ENCODE measurements at regions not wholly inside any gene's neighbourhood (a gene's known extent, or its start where the extent isn't known, plus 50 kb on each side); places are given as distances from the start of the nearest gene placed in this dataset.

DNA sequence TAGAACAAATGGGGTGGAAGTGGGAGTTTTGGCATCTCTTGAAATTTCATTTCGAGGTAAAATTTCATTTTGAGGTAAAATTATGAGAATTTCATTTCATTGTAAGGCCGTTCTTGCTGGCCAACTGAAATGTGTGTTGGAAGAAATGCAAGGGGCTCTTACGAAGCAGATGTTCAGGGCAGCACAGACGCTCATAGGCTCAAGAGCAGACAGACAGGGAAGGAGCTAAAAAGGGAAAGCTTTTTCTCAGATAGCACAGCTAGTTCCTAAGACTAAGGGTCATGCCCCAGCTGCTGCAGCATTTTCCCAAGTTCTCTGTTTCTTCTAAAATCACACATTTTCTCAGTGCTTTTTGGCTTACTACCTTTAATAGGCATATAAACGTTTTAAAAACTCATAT, 65.1 kb upstream of the SFMBT2 start:
- intact Hi-C loops (cut with micrococcal nuclease) = no loop called here
- peaks cover 2% of the 10 kb centered on the region for H3K9me3 Mint-ChIP-seq
- DNase-seq = no peak
- CTCF ChIA-PET = interaction anchor here (1.1 kb wide), 1 partner anchor 50 kb away, joined by 4 read pairs; no protein-coding TSS in a partner anchor
- H3K27ac Mint-ChIP-seq = no peak overlapping the region
- peaks cover 47% of the 10 kb centered on the region for H3K4me1 Mint-ChIP-seq (ENCODE audit: low read depth)
- no peaks in the 10 kb centered on the region for H3K36me3 Mint-ChIP-seq (ENCODE audit: low read depth)
- H3K4me3 Mint-ChIP-seq = no peak overlapping the region
- H3K27me3 Mint-ChIP-seq (ENCODE audit: low read depth) = no peaks in the 10 kb centered on the region

DNA sequence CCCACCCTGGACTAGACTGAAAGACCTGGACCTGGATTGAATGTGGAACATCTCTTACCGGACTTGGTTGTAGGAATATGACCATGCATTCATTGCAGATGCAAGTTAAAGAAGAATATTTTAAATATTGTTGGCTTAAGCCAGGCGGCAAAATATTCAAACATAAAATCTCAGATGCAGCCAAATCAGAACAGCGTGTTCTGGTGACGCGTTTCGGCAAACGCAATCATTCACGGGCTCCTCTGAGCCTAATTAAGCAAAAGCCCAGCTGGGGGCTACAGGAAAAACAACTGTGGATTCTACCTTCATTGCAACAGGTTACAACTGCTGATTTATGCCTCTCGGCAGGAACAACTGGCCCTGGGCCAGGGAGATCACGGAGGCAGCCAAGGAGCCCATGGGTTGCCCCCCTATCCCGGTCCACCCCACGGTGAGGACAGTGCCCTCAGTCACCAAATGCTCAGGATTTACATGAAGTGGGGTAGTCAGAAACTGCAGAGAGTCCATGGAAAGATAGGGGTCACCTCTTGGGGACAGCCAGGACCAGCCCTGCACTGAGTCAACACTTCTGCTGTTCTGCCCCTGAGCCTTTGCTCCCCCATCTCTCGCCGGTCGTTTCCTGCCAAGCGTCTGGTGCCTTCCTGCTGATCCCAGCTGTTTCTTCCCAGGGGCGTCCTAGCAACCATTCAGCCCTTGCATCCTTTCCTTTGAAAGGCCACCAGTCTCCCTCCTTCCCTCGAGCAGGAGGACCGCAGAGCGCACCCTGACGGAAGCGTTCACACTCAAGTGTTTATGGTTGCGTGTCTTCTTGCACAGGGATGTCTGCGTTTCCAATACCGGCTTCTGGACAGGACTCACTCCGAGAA, 64.4 kb upstream of the SFMBT2 start:
- DNase-seq = no peak
- H3K36me3 Mint-ChIP-seq (ENCODE audit: low read depth) = no peaks in the 10 kb centered on the region
- peaks cover 2% of the 10 kb centered on the region for H3K9me3 Mint-ChIP-seq
- CTCF ChIA-PET = interaction anchor here (1.1 kb wide), 1 partner anchor 50 kb away, joined by 4 read pairs; no protein-coding TSS in a partner anchor
- no peak overlapping the region for H3K4me3 Mint-ChIP-seq
- peaks cover 46% of the 10 kb centered on the region for H3K4me1 Mint-ChIP-seq (ENCODE audit: low read depth)
- intact Hi-C loops (cut with micrococcal nuclease) = no loop called here
- no peaks in the 10 kb centered on the region for H3K27me3 Mint-ChIP-seq (ENCODE audit: low read depth)
- H3K27ac Mint-ChIP-seq = no peak overlapping the region

DNA sequence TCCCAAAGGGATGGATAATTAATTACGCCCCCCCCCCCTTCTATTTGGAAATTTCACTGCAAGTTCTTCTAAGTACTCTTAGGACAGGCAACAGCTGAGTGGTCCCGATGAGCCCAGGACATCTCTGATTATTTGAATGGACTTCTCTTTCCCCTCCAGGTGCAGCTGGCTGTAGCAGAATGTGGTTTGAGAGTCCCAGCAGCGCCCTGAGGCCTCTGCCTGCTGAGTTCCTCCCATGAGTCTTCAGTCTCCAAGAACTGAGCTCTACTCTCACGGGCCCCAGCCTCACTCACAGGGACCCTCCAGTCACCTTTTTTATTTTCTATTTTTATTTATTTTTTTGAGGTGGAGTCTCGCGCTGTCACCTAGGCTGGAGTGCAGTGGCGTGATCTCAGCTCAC, 63.6 kb upstream of the SFMBT2 start:
- no peak overlapping the region for H3K27ac Mint-ChIP-seq
- H3K27me3 Mint-ChIP-seq (ENCODE audit: low read depth) = no peaks in the 10 kb centered on the region
- H3K9me3 Mint-ChIP-seq = peaks cover 2% of the 10 kb centered on the region
- H3K4me3 Mint-ChIP-seq = no peak overlapping the region
- no peak for DNase-seq
- no peaks in the 10 kb centered on the region for H3K36me3 Mint-ChIP-seq (ENCODE audit: low read depth)
- H3K4me1 Mint-ChIP-seq (ENCODE audit: low read depth) = peaks cover 40% of the 10 kb centered on the region
- intact Hi-C loops (cut with micrococcal nuclease) = loop anchor here (5.0 kb wide), 1 partner anchor 33 kb away; no protein-coding TSS in a partner anchor
- CTCF ChIA-PET = no interaction called here

DNA sequence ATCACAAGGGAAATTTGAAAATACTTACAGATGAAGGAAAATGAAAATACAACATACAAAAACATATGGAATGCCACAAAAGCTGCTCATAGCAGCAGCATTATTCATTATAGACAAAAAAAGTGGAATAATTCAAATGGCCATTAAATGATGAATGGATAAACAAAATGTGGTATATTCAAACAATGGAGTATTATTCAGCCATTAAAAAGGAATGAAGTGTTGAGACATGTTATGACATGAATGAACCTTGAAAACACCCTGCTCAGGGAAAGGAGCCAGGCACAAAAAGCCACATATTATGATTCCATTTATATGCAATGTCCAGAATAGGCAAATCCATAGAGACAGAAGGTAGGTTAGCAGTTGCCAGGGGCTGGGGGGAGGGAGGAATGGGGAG, 62.6 kb upstream of the SFMBT2 start:
- no peaks in the 10 kb centered on the region for H3K27me3 Mint-ChIP-seq (ENCODE audit: low read depth)
- peaks cover 32% of the 10 kb centered on the region for H3K4me1 Mint-ChIP-seq (ENCODE audit: low read depth)
- no peak for DNase-seq
- no peak overlapping the region for H3K27ac Mint-ChIP-seq
- intact Hi-C loops (cut with micrococcal nuclease) = loop anchor here (5.0 kb wide), 1 partner anchor 34 kb away; no protein-coding TSS in a partner anchor
- H3K36me3 Mint-ChIP-seq (ENCODE audit: low read depth) = no peaks in the 10 kb centered on the region
- CTCF ChIA-PET = no interaction called here
- peaks cover 2% of the 10 kb centered on the region for H3K9me3 Mint-ChIP-seq
- H3K4me3 Mint-ChIP-seq = no peak overlapping the region

DNA sequence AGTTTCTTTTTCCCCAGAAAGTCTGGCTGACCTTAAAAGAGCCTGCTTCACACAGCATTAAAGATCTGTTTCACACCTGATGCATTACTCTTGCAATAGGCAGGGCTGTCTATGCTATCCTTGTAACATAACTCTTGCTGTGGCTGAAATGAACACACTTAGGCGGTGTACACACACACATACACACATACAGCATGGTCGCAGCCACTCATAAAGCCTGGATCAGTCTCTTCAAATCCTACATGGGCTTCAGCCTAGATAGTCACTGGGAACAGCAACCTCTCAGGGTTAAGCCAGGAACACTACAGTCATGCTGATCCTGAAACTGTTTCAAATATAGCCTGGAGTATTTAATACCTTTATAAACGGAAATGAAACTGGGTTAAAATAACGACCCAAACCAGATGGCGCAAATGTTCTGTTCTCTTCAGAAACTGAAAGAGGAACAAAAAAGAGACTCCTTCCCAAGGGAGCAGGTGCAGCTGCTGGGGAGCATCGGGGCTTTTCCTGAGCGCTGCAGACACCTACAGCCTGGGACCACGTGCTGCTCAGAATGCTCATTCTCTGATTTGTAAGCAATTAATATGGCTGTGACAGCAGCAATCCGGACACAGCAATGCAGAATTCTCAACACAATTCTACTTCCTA, 61.0 kb upstream of the SFMBT2 start:
- H3K27ac Mint-ChIP-seq = no peak overlapping the region
- H3K36me3 Mint-ChIP-seq (ENCODE audit: low read depth) = no peaks in the 10 kb centered on the region
- H3K4me3 Mint-ChIP-seq = peak overlapping the region; percentile 32
- H3K4me1 Mint-ChIP-seq (ENCODE audit: low read depth) = peaks cover 28% of the 10 kb centered on the region
- DNase-seq = peak; percentile 27
- no peaks in the 10 kb centered on the region for H3K27me3 Mint-ChIP-seq (ENCODE audit: low read depth)
- CTCF ChIA-PET = interaction anchor here (1.0 kb wide), 1 partner anchor 56 kb away, joined by 3 read pairs; no protein-coding TSS in a partner anchor
- no peaks in the 10 kb centered on the region for H3K9me3 Mint-ChIP-seq
- intact Hi-C loops (cut with micrococcal nuclease) = loop anchor here (5.0 kb wide), 1 partner anchor 35 kb away; no protein-coding TSS in a partner anchor

DNA sequence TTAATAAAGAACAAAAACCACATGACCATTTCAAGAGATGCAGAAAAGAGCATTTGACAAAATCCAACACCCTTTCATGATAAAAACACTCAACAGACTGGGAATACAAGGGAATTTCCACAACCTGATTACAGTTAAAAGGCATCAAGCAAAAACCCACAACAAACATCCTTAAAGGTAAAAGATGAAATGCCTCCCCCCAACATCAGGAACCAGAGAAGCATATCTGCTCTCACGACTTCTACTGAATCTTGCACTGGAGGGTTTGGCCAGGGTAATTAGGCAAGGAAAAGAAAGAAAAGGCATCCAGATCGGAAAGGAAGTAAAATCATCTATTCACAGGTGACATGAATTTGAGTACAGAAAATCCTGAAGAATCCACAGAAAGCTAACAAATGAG, 59.5 kb upstream of the SFMBT2 start:
- no peaks in the 10 kb centered on the region for H3K27me3 Mint-ChIP-seq (ENCODE audit: low read depth)
- no peak for DNase-seq
- no peaks in the 10 kb centered on the region for H3K36me3 Mint-ChIP-seq (ENCODE audit: low read depth)
- no peak overlapping the region for H3K27ac Mint-ChIP-seq
- no peak overlapping the region for H3K4me3 Mint-ChIP-seq
- H3K9me3 Mint-ChIP-seq = no peaks in the 10 kb centered on the region
- CTCF ChIA-PET = interaction anchor here (0.6 kb wide), 1 partner anchor 33 kb away, joined by 4 read pairs; no protein-coding TSS in a partner anchor
- intact Hi-C loops (cut with micrococcal nuclease) = loop anchor here (5.0 kb wide), 1 partner anchor 37 kb away; no protein-coding TSS in a partner anchor
- peaks cover 26% of the 10 kb centered on the region for H3K4me1 Mint-ChIP-seq (ENCODE audit: low read depth)

DNA sequence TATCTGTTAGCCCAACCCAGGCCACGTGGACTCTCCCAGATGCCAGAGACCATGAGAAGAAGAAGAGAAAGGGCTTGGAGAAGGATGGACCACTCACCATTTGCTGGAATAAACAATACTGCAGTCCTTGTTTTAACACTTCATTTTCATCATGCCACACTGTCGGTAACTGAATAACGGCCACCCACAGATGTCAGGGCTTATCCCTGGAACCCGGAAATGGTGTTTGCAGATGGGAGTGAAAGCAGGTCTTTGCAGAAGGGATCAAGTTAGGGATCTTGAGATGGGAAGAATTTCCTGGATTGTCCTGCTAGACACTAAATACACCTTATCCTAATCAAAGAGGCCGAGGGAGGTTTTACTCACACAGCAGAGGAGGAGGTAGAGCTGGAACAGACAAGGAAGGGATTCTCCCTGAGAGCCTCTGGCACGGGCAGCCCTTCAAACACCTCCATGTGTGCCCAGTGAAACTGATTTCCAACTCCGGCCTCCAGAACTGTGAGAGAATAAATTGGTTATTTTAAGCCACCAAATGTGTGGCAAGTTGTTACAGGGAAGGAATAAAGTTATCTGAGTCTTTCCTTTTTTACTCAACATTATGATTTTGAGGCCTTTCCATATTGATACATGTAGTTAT, 56.3 kb upstream of the SFMBT2 start:
- H3K4me1 Mint-ChIP-seq (ENCODE audit: low read depth) = peaks cover 22% of the 10 kb centered on the region
- H3K4me3 Mint-ChIP-seq = no peak overlapping the region
- H3K36me3 Mint-ChIP-seq (ENCODE audit: low read depth) = no peaks in the 10 kb centered on the region
- DNase-seq = no peak
- no peaks in the 10 kb centered on the region for H3K27me3 Mint-ChIP-seq (ENCODE audit: low read depth)
- intact Hi-C loops (cut with micrococcal nuclease) = no loop called here
- no peaks in the 10 kb centered on the region for H3K9me3 Mint-ChIP-seq
- no peak overlapping the region for H3K27ac Mint-ChIP-seq
- CTCF ChIA-PET = interaction anchor here (0.7 kb wide), 1 partner anchor 54 kb away, joined by 3 read pairs; no protein-coding TSS in a partner anchor

DNA sequence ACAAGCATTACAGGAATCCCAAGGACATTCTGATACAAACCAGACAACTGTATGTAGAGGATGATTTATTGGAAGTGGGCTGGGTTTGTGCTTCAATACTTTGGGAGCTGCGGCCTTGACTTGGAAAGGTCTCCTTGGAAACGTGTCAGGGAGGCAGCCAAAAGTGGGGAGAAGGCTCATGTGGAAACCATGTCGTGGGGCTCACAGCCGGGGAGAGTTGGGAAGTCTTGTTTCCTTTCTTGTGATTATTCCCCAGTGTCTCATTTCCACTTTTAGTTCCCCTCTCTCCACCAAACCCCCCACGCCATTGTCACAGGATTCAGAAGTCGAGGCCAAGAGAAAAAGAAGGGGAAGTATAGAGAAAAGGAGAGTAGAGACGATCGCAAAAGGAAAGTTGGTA, 53.9 kb upstream of the SFMBT2 start:
- intact Hi-C loops (cut with micrococcal nuclease) = no loop called here
- H3K4me1 Mint-ChIP-seq (ENCODE audit: low read depth) = peaks cover 2% of the 10 kb centered on the region
- H3K9me3 Mint-ChIP-seq = no peaks in the 10 kb centered on the region
- no peaks in the 10 kb centered on the region for H3K36me3 Mint-ChIP-seq (ENCODE audit: low read depth)
- no peak overlapping the region for H3K27ac Mint-ChIP-seq
- no peaks in the 10 kb centered on the region for H3K27me3 Mint-ChIP-seq (ENCODE audit: low read depth)
- no peak for DNase-seq
- H3K4me3 Mint-ChIP-seq = no peak overlapping the region
- CTCF ChIA-PET = no interaction called here

All from activated naive CD4-positive, alpha-beta T cell treated with anti-CD3 and anti-CD28 coated beads for 36 hours (primary cell).